GM19035 (cell line): ENCODE measurements at regions not wholly inside any gene's neighbourhood (a gene's known extent, or its start where the extent isn't known, plus 50 kb on each side); places are given as distances from the start of the nearest gene placed in this dataset.

ENCODE experiments used
- ATAC-seq: cut with Tn5 transposase; IDR thresholded peaks from one replicate; pipeline ENCODE4 v1.9.1; 2021; ENCODE audit not compliant: unreplicated experiment

GRCh38 chr11:29317694-29318093 lies 699.1 kb downstream of the KCNA4 start:
- no peak for ATAC-seq

DNA sequence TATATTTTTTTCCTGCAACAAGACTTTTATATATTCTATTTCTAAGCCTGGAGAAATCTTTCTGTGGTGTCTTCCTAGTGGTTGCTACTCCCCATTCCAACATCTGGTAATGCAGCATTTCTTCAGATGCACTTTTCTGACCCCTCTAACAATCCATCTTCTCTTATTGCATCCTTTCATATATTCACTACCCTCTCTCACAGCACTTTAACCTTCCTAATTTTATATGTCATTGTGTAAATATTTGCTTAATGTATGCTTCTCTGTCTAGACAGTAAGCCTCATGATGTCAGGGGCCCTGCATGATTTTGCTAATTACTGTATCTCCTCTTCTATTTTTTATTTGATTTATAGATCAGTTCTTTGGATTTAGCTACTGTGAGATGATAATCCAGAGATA lies 701.6 kb downstream of the KCNA4 start:
- ATAC-seq: no peak

GRCh38 chr11:29314211-29314610 lies 702.6 kb downstream of the KCNA4 start:
- no peak for ATAC-seq

DNA sequence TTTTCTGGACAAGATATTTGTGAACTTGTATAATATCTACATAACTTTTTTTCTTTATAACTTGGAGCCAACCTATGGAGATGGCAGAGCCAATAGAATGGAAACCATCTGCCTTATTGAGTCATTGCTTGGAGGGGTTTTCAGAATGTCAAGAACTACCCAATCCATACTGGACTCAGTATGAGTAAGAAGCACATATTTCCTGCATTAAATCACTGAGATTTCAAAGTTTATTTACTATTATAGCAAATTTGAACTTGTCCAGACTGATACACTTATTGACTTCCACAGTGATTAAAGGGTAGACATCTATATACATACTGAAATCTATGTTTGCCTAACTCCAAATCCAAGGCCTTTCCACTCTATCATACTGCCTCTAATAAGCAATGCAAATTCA lies 704.0 kb downstream of the KCNA4 start:
- ATAC-seq: no peak

- ATAC-seq: no peak
These were observed 706.0 kb downstream of the KCNA4 start for GRCh38 chr11:29310725-29311342.

DNA sequence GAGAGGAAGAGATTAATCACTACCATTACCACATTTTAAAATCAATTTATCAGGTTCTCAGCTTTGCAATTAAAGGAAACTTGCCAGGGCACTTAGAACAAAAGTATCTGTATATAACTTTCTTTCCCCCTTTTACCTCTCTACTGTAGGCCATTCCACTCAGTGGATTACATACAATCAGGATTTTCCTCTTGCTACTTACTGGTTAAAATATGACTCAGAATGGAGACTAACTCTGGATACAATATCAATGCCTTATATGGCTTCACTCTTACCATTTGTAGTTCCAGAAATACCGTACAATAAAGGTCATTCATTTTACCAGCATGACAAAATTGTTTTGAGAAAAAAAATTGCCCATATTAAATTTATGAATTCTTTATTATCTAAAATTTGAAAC lies 706.8 kb downstream of the KCNA4 start:
- no peak for ATAC-seq

DNA sequence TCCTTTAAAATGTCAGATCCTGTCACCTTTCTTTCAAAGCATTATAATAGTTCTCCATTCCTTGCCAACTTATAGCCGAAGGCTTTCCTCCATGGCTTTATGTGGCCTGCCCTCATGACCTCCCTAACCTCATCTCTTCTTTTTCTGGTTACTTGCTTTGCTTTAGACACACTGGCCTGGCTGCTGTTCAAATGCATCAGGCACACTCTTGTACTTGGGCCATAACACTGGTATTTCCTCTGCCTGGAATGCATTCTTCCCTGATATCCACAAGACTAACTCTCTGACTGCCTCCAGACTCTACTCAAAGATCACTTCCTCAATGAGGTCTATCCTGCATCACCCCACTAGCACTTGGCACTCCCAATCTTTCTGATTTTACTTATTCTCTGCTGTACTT lies 710.3 kb downstream of the KCNA4 start:
- ATAC-seq: no peak

GRCh38 chr11:29305456-29306232 lies 711.2 kb downstream of the KCNA4 start:
- ATAC-seq: no peak

GRCh38 chr11:29300420-29300819 lies 716.4 kb downstream of the KCNA4 start:
- ATAC-seq: no peak

- ATAC-seq: no peak
These were observed 720.1 kb downstream of the KCNA4 start for GRCh38 chr11:29296680-29297079.

DNA sequence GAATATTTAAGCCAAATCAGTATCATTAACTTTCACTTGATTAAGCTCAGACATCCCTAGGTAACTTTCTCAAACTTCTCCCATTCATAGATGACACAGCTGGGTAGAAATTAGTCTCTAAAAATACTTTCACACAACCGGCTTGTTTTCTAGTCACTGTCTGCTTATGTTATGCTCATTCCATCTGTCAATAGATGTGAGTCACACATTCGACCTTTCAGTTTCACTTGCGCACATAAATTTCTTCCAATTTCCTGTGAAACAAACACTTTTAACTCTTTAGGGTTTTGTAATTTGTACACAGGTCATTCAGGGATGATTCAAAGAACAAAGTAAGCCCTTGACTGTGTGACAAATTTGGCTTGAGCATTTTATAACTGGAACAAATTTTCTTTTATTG lies 723.0 kb downstream of the KCNA4 start:
- ATAC-seq: peak; percentile 91

- ATAC-seq: no peak
These were observed 734.7 kb downstream of the KCNA4 start for GRCh38 chr11:29282088-29282487.

- ATAC-seq: no peak
These were observed 735.5 kb downstream of the KCNA4 start for GRCh38 chr11:29281271-29281777.

DNA sequence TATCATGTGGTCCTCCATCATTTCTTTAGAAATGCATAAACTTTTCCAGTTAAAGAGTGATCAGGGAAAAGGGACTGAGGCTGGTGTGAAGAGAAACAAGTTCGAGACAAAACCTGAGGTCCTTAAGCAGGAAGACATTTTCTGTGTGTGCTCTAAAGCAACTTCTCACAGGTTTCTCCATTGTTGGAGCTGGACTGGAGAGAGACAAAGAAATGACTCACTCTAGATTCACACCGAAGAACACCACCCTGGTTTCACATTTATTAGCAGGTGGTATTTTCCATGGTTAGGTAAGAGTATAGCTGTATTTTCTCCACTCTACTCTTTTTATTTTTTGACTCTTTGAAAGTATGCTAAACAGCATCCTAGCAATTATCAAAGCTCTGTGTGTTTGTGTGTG lies 736.4 kb downstream of the KCNA4 start:
- no peak for ATAC-seq

DNA sequence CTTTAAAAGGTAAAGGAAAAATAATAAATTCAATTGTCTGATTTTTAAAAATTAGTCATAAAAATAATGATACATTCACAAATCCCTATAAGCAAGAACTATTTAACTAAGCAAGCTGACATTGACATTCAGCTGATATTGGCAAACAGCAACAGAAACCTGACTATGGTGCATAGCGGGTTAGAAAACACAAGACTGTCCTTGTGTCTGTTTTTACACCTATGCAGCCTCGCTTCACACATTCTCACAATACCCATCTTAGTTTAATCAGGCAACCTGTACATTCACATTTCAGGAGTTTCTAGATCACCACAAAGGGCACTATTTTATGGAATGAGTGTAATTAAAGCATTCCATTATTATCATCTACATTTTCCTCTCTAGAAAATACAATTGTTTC lies 737.1 kb downstream of the KCNA4 start:
- no peak for ATAC-seq

GRCh38 chr11:29272019-29272654 lies 744.7 kb downstream of the KCNA4 start:
- no peak for ATAC-seq

DNA sequence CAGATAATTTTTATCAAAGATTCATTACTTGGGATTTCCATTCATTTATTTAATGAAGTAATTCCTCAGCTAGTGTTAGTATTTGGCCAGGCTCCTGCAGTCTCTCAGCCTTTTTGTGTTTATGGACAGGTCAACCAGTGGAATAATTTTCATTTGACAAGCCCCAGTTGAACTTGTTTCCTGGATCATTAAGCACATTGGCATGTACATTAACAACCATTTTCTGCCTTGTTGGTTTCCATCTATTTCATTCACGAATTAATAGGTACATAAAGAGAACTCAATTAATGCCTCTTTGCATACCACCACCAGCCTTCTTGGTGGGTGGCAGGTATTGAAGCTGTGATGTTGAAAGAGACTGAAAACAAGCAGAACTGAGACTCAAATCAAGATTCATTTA lies 745.2 kb downstream of the KCNA4 start:
- no peak for ATAC-seq

DNA sequence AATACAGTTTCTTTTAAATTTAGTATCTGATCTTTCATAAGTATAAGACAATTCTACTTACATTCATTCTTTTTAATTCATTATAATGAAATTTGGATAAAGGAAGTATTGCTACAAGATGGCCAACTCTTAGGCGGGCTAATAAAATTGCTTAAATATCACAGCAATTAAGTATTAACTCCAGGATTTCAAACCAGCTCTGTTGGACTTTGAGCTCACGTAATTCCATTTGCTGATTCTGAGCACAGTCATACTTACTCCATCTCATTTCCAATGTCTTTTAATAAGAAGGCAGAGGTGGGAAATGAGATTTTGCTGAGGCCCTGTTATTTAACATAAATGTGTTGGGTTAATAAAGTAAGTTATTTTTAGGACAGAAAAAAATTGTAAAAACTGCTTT lies 748.1 kb downstream of the KCNA4 start:
- ATAC-seq: no peak

- no peak for ATAC-seq
These were observed 751.0 kb downstream of the KCNA4 start for GRCh38 chr11:29265792-29266191.

GRCh38 chr11:29265381-29265780 lies 751.4 kb downstream of the KCNA4 start:
- no peak for ATAC-seq

GRCh38 chr11:29263971-29264682 lies 752.7 kb downstream of the KCNA4 start:
- ATAC-seq: no peak
